ENCODE measurements at regions not wholly inside any gene's neighbourhood (a gene's known extent, or its start where the extent isn't known, plus 50 kb on each side); places are given as distances from the start of the nearest gene placed in this dataset.

DNA sequence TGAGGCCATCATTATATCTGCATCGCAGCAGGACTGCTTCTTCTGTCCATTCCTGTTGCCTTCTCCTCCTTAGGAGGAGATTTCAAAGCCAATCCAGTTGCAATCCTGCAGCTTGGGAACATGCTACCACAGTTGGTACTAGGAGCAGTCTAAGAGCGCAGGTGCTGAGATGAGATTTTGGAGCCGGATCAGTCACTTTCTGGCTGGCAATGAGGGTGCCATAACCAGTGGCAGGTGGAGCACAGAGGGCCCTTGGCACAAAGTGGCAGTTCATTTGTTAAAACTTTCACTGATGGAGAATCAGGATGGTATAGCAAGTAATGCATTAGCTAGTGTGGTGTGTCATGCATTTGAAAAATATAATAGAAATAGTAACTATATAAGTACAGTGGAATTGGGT, 173.7 kb upstream of the ATP5MC3 start (continued):
- TF ChIP-seq, protein P1, sequence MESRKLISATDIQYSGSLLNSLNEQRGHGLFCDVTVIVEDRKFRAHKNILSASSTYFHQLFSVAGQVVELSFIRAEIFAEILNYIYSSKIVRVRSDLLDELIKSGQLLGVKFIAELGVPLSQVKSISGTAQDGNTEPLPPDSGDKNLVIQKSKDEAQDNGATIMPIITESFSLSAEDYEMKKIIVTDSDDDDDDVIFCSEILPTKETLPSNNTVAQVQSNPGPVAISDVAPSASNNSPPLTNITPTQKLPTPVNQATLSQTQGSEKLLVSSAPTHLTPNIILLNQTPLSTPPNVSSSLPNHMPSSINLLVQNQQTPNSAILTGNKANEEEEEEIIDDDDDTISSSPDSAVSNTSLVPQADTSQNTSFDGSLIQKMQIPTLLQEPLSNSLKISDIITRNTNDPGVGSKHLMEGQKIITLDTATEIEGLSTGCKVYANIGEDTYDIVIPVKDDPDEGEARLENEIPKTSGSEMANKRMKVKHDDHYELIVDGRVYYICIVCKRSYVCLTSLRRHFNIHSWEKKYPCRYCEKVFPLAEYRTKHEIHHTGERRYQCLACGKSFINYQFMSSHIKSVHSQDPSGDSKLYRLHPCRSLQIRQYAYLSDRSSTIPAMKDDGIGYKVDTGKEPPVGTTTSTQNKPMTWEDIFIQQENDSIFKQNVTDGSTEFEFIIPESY (IDR thresholded peaks at IDR 0.05), result no peak
- TF ChIP-seq TAF1 (conservative IDR thresholded peaks at IDR 0.05) (no peak), YY1 (IDR thresholded peaks at IDR 0.05) (no peak), FOXA1 (IDR thresholded peaks at IDR 0.05) (no peak)

DNA sequence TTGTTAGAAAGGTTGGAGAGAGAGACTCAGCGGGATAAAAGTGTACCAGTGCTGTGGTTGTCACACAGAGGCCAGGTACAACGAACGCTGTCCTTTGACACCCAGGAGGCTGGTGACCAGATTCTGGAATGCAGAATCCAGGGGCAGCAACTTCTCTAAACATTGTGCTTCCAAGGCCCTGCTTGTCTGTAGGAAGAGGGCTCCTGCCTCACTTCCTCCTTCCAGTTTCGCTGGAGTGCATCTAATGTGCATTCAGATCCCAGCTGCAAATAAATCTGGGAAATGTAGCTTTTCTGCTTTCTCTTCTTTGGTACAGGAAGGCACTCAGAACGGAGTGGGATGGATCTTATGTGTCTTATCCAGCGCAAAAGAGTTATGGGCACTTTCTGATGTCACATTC, 171.8 kb upstream of the ATP5MC3 start:
- Histone ChIP-seq H3K27me3 (ENCODE audit: control insufficient read depth in 4 of 4, insufficient read depth in 4 of 4, low read length in 3 of 4) (peaks cover 0 to 3% (median 0%) of the 10 kb centered on the region in 4 donors), H3K36me3 (ENCODE audit: control insufficient read depth in 4 of 4, insufficient read depth in 3 of 4, low read depth in 1 of 4, low read length in 3 of 4) (no peaks in the 10 kb centered on the region), H3K9me3 (ENCODE audit: control insufficient read depth in 4 of 4, low read length in 3 of 4) (no peaks in the 10 kb centered on the region), H3K4me1 (ENCODE audit: control insufficient read depth in 4 of 4, insufficient read depth in 4 of 4, low read length in 3 of 4) (no peaks in the 10 kb centered on the region), H3K9ac (ENCODE audit: low read depth in 1 of 2, low read length in 2 of 2) (no peak overlapping the region), H3K27ac (ENCODE audit: low read depth in 1 of 2, low read length in 2 of 2) (no peak overlapping the region), H3K4me3 (ENCODE audit: low read depth in 1 of 3, low read length in 3 of 3) (no peak overlapping the region)
- no peak for DNase-seq (ENCODE audit: low spot score)
- TF ChIP-seq TAF1 (conservative IDR thresholded peaks at IDR 0.05), result no peak
- WGBS, result 76% methylated on average over 6 of the region's 6 CpGs

DNA sequence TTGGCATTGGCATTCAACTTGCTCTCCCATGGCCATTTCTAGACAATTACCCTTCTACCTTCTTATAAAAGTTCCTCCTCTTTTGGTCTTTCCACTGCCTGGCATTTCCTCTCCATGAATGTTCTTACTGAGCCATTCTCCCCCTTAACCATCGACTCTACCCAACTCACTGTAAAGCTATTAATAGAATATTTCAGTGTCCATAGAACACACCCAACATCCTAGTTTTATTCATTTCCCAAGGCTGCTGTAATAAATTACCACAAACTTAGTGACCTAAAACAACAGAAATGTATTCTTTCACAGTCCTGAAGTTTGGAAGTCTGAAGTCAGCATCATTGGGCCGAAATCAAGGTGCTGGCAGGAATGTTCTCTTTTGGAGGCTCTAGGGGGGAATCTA, 170.0 kb upstream of the ATP5MC3 start:
- WGBS, result 78% methylated on average over 2 of the region's 2 CpGs

More for the DNA sequence above, 170.0 kb upstream of the ATP5MC3 start:
- Histone ChIP-seq H3K4me3 (ENCODE audit: low read depth in 1 of 3, low read length in 3 of 3) (no peak overlapping the region), H3K9me3 (ENCODE audit: control insufficient read depth in 4 of 4, low read length in 3 of 4) (no peaks in the 10 kb centered on the region), H3K9ac (ENCODE audit: low read depth in 1 of 2, low read length in 2 of 2) (no peak overlapping the region), H3K27ac (ENCODE audit: low read depth in 1 of 2, low read length in 2 of 2) (no peak overlapping the region), H3K27me3 (ENCODE audit: control insufficient read depth in 4 of 4, insufficient read depth in 4 of 4, low read length in 3 of 4) (peaks cover 0 to 3% (median 0%) of the 10 kb centered on the region in 4 donors), H3K36me3 (ENCODE audit: control insufficient read depth in 4 of 4, insufficient read depth in 3 of 4, low read depth in 1 of 4, low read length in 3 of 4) (no peaks in the 10 kb centered on the region), H3K4me1 (ENCODE audit: control insufficient read depth in 4 of 4, insufficient read depth in 4 of 4, low read length in 3 of 4) (no peaks in the 10 kb centered on the region)
- no peak for DNase-seq (ENCODE audit: low spot score)
- TF ChIP-seq JUND (IDR thresholded peaks at IDR 0.05) (no peak), FOXA1 (IDR thresholded peaks at IDR 0.05) (no peak), FOXA2 (IDR thresholded peaks at IDR 0.05) (no peak), HNF4G (IDR thresholded peaks at IDR 0.05) (no peak), SP1 (IDR thresholded peaks at IDR 0.05) (no peak), EGR1 (IDR thresholded peaks at IDR 0.05; ENCODE audit: low read depth in 2 of 2) (no peak), YY1 (IDR thresholded peaks at IDR 0.05) (no peak), HNF4A (conservative IDR thresholded peaks at IDR 0.05) (no peak), GABPA (IDR thresholded peaks at IDR 0.05 in 1 of 2, conservative IDR thresholded peaks at IDR 0.05 in 1 of 2) (no peak), RAD21 (IDR thresholded peaks at IDR 0.05) (no peak), RXRA (IDR thresholded peaks at IDR 0.05) (no peak)
- TF ChIP-seq, protein P2, sequence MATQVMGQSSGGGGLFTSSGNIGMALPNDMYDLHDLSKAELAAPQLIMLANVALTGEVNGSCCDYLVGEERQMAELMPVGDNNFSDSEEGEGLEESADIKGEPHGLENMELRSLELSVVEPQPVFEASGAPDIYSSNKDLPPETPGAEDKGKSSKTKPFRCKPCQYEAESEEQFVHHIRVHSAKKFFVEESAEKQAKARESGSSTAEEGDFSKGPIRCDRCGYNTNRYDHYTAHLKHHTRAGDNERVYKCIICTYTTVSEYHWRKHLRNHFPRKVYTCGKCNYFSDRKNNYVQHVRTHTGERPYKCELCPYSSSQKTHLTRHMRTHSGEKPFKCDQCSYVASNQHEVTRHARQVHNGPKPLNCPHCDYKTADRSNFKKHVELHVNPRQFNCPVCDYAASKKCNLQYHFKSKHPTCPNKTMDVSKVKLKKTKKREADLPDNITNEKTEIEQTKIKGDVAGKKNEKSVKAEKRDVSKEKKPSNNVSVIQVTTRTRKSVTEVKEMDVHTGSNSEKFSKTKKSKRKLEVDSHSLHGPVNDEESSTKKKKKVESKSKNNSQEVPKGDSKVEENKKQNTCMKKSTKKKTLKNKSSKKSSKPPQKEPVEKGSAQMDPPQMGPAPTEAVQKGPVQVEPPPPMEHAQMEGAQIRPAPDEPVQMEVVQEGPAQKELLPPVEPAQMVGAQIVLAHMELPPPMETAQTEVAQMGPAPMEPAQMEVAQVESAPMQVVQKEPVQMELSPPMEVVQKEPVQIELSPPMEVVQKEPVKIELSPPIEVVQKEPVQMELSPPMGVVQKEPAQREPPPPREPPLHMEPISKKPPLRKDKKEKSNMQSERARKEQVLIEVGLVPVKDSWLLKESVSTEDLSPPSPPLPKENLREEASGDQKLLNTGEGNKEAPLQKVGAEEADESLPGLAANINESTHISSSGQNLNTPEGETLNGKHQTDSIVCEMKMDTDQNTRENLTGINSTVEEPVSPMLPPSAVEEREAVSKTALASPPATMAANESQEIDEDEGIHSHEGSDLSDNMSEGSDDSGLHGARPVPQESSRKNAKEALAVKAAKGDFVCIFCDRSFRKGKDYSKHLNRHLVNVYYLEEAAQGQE (IDR thresholded peaks at IDR 0.05), result no peak
- TF ChIP-seq, protein P1 (IDR thresholded peaks at IDR 0.05), result no peak
- TF ChIP-seq, protein P3, sequence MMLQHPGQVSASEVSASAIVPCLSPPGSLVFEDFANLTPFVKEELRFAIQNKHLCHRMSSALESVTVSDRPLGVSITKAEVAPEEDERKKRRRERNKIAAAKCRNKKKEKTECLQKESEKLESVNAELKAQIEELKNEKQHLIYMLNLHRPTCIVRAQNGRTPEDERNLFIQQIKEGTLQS (IDR thresholded peaks at IDR 0.05), result no peak
- TF ChIP-seq, protein P4, sequence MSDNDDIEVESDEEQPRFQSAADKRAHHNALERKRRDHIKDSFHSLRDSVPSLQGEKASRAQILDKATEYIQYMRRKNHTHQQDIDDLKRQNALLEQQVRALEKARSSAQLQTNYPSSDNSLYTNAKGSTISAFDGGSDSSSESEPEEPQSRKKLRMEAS (IDR thresholded peaks at IDR 0.05), result no peak
- TF ChIP-seq, protein P5, sequence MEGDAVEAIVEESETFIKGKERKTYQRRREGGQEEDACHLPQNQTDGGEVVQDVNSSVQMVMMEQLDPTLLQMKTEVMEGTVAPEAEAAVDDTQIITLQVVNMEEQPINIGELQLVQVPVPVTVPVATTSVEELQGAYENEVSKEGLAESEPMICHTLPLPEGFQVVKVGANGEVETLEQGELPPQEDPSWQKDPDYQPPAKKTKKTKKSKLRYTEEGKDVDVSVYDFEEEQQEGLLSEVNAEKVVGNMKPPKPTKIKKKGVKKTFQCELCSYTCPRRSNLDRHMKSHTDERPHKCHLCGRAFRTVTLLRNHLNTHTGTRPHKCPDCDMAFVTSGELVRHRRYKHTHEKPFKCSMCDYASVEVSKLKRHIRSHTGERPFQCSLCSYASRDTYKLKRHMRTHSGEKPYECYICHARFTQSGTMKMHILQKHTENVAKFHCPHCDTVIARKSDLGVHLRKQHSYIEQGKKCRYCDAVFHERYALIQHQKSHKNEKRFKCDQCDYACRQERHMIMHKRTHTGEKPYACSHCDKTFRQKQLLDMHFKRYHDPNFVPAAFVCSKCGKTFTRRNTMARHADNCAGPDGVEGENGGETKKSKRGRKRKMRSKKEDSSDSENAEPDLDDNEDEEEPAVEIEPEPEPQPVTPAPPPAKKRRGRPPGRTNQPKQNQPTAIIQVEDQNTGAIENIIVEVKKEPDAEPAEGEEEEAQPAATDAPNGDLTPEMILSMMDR (IDR thresholded peaks at IDR 0.05; ENCODE audit: low read depth, low read length, missing input control), result no peak
